Esophagus muscularis mucosa (tissue), 4 donors: ENCODE measurements at regions not wholly inside any gene's neighbourhood (a gene's known extent, or its start where the extent isn't known, plus 50 kb on each side); places are given as distances from the start of the nearest gene placed in this dataset.

ENCODE experiments used
- DNase-seq: peaks from one replicate; pipeline ENCODE4 v3.0.0-alpha.2; 2017; ENCODE audit errors: extremely low spot score
- H3K27ac ChIP-seq, 4 donors: fragments of 200-600 bp; sonication (generic); replicated peaks in 1 of 4; 1 replicate in 3 of 4; 2 replicates in 1 of 4; pipeline ENCODE4 v1.5.1; 2016 to 2019; ENCODE audit warnings: mild to moderate bottlenecking in 1 of 4
- H3K27me3 ChIP-seq, 4 donors: fragments of 200-600 bp; sonication (generic); one replicate each; pipeline versions ENCODE4 v1.5.1 to v1.6.0; 2016 to 2019
- H3K36me3 ChIP-seq, 4 donors: fragments of 200-600 bp; sonication (generic); one replicate each; pipeline ENCODE4 v1.5.1; 2016 to 2019
- H3K4me1 ChIP-seq, 4 donors: fragments of 200-600 bp; sonication (generic); one replicate each; pipeline ENCODE4 v1.5.1; 2016 to 2019
- H3K4me3 ChIP-seq, 4 donors: fragments of 200-600 bp; sonication (generic); 1 replicate in 2 of 4; 2 replicates in 2 of 4; pipeline ENCODE4 v1.5.1; 2016 to 2019; ENCODE audit warnings: mild to moderate bottlenecking in 4 of 4, moderate library complexity in 1 of 4
- H3K9me3 ChIP-seq, 4 donors: fragments of 200-600 bp; sonication (generic); 1 replicate in 3 of 4; 2 replicates in 1 of 4; pipeline ENCODE4 v1.5.1; 2016 to 2019
- CTCF ChIP-seq, 3 experiments: fragments of 200-600 bp in 2 of 3; fragments of 450-650 bp in 1 of 3; sonication (generic) in 2 of 3; IDR thresholded peaks; one replicate each; pipeline ENCODE4 v1.5.1; 2017 to 2019; ENCODE audit warnings: antibody characterized with exemption in 3 of 3, mild to moderate bottlenecking in 2 of 3, moderate library complexity in 1 of 3
- EP300 ChIP-seq: sonication (generic); formaldehyde crosslinking; IDR thresholded peaks from one replicate; pipeline ENCODE4 v1.6.1; 2017; ENCODE audit warnings: antibody characterized with exemption
- POLR2A ChIP-seq: fragments of 450-650 bp; IDR thresholded peaks from one replicate; pipeline ENCODE4 v1.6.1; 2017; ENCODE audit warnings: antibody characterized with exemption, moderate library complexity, mild to moderate bottlenecking, low read depth
- POLR2AphosphoS5 ChIP-seq, 2 donors: sonication (generic); formaldehyde crosslinking; IDR thresholded peaks; one replicate each; pipeline ENCODE4 v1.6.1; 2017; ENCODE audit warnings: antibody characterized with exemption in 2 of 2
- WGBS: methylation state at CpG from one replicate; pipeline ENCODE4 v1.1.5; 2018; 5-methylcytosine and 5-hydroxymethylcytosine counted together
- intact Hi-C: fragments of 100-400 bp; cut with DNase I; formaldehyde crosslinking; loops from one replicate; pipeline ENCODE4 v1.15.1; 2023

GRCh38 chr11:15901054-15901453 lies 455.3 kb downstream of the SOX6 start:
- TF ChIP-seq CTCF (IDR thresholded peaks at IDR 0.05) (no peak), POLR2AphosphoS5 (IDR thresholded peaks at IDR 0.05) (no peak)
- Histone ChIP-seq H3K27ac (no peak overlapping the region), H3K4me1 (peaks cover 0 to 9% (median 0%) of the 10 kb centered on the region in 4 donors), H3K36me3 (no peaks in the 10 kb centered on the region), H3K9me3 (no peaks in the 10 kb centered on the region), H3K27me3 (peaks cover 0 to 5% (median 0%) of the 10 kb centered on the region in 4 donors), H3K4me3 (no peak overlapping the region)
- WGBS: 98% methylated on average over 3 of the region's 6 CpGs
- intact Hi-C loops: no loop called here
- DNase-seq: no peak

- H3K27me3 ChIP-seq: peaks cover 0 to 6% (median 0%) of the 10 kb centered on the region in 4 donors
- no peaks in the 10 kb centered on the region for H3K9me3 ChIP-seq
- no peaks in the 10 kb centered on the region for H3K36me3 ChIP-seq
- WGBS: no CpG with 5 or more reads among the region's 3 CpGs
- DNase-seq: no peak
- no peak overlapping the region for H3K27ac ChIP-seq
- TF ChIP-seq CTCF (IDR thresholded peaks at IDR 0.05) (no peak), POLR2A (no peak), POLR2AphosphoS5 (IDR thresholded peaks at IDR 0.05) (no peak), EP300 (no peak)
- intact Hi-C loops: no loop called here
- no peak overlapping the region for H3K4me3 ChIP-seq
- H3K4me1 ChIP-seq: peaks cover 0 to 9% (median 0%) of the 10 kb centered on the region in 4 donors
These were observed 454.6 kb downstream of the SOX6 start for GRCh38 chr11:15901790-15902189.

- Histone ChIP-seq H3K4me3 (no peak overlapping the region), H3K27me3 (peaks cover 0 to 6% (median 0%) of the 10 kb centered on the region in 4 donors), H3K9me3 (no peaks in the 10 kb centered on the region), H3K4me1 (peaks cover 0 to 9% (median 0%) of the 10 kb centered on the region in 4 donors), H3K27ac (no peak overlapping the region), H3K36me3 (no peaks in the 10 kb centered on the region)
- no peak for DNase-seq
- 70% methylated on average over 2 of the region's 2 CpGs for WGBS
- intact Hi-C loops: no loop called here
- no peak for TF ChIP-seq POLR2A
- no peak for TF ChIP-seq CTCF (IDR thresholded peaks at IDR 0.05)
- TF ChIP-seq POLR2AphosphoS5 (IDR thresholded peaks at IDR 0.05): no peak
- no peak for TF ChIP-seq EP300
These were observed 453.1 kb downstream of the SOX6 start for GRCh38 chr11:15903246-15903645.

- H3K4me1 ChIP-seq: peaks cover 0 to 9% (median 0%) of the 10 kb centered on the region in 4 donors
- H3K36me3 ChIP-seq: no peaks in the 10 kb centered on the region
- peaks cover 0 to 6% (median 0%) of the 10 kb centered on the region in 4 donors for H3K27me3 ChIP-seq
- WGBS: 94% methylated on average over 12 of the region's 21 CpGs
- no peak for DNase-seq
- H3K9me3 ChIP-seq: no peaks in the 10 kb centered on the region
- H3K27ac ChIP-seq: no peak overlapping the region
- no peak overlapping the region for H3K4me3 ChIP-seq
- intact Hi-C loops: no loop called here
- TF ChIP-seq EP300: no peak
These were observed 450.8 kb downstream of the SOX6 start for GRCh38 chr11:15905366-15906104.

GRCh38 chr11:15906481-15907035 lies 449.8 kb downstream of the SOX6 start:
- Histone ChIP-seq H3K27me3 (peaks cover 0 to 6% (median 0%) of the 10 kb centered on the region in 4 donors), H3K27ac (no peak overlapping the region), H3K4me1 (peaks cover 0 to 5% (median 0%) of the 10 kb centered on the region in 4 donors), H3K4me3 (no peak overlapping the region), H3K36me3 (no peaks in the 10 kb centered on the region), H3K9me3 (no peaks in the 10 kb centered on the region)
- TF ChIP-seq EP300 (no peak), CTCF (IDR thresholded peaks at IDR 0.05) (no peak), POLR2AphosphoS5 (IDR thresholded peaks at IDR 0.05) (no peak), POLR2A (no peak)
- DNase-seq: no peak
- intact Hi-C loops: no loop called here
- 84% methylated on average over 15 of the region's 15 CpGs for WGBS
